Central memory CD8-positive, alpha-beta T cell (primary cell): ENCODE measurements at regions not wholly inside any gene's neighbourhood (a gene's known extent, or its start where the extent isn't known, plus 50 kb on each side); places are given as distances from the start of the nearest gene placed in this dataset.

Experiments
- ATAC-seq: fragments of 150-1000 bp; cut with Tn5 transposase; replicated peaks from 2 replicates; pipeline ENCODE4 v1.10.0; 2022; ENCODE audit warnings: mild to moderate bottlenecking, moderate FRiP score, moderate number of reproducible peaks; ENCODE audit not compliant: poor library complexity, severe bottlenecking; ENCODE audit errors: extremely low read depth
- DNase-seq, 2 donors: peaks; one replicate each; pipeline ENCODE4 v3.0.0; 2021; ENCODE audit warnings: low spot score in 2 of 2
- H3K27ac Mint-ChIP-seq: one replicate; pipeline ENCODE4 v1.8.0; 2022; ENCODE audit warnings: low read depth, mild to moderate bottlenecking, moderate library complexity, mixed read lengths
- H3K27me3 Mint-ChIP-seq: one replicate; pipeline ENCODE4 v1.8.0; 2022; ENCODE audit warnings: mixed read lengths
- H3K36me3 Mint-ChIP-seq: one replicate; pipeline ENCODE4 v1.8.0; 2022; ENCODE audit warnings: mild to moderate bottlenecking, moderate library complexity, mixed read lengths; ENCODE audit not compliant: insufficient read depth
- H3K4me1 Mint-ChIP-seq: one replicate; pipeline ENCODE4 v1.8.0; 2022; ENCODE audit warnings: mixed read lengths
- H3K4me3 Mint-ChIP-seq: one replicate; pipeline ENCODE4 v1.8.0; 2022; ENCODE audit warnings: mild to moderate bottlenecking, moderate library complexity, mixed read lengths
- H3K9me3 Mint-ChIP-seq: one replicate; pipeline ENCODE4 v1.8.0; 2022; ENCODE audit warnings: mixed read lengths

DNA sequence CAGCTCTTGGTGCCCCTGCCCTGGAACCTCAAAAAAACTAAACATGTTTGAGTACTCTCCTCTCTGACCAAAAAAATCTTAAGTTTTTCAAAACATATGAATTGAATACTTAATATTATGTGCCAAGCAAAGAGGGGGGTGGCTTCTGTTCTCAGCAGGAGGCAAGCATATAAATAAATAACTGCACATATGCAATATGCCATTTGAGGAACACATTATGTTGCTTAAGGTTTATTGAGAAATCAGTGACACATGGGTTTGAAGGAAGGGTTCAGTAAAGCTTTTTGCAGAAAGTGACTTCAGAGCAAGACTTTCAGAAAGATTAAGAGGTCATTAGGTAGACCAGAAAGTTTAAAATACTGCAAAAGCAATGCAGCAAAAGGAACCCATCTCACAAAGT is 429.2 kb downstream of the TDRD15 start:
- Mint-ChIP-seq H3K27me3 (no peaks in the 10 kb centered on the region), H3K27ac (no peak overlapping the region), H3K4me3 (no peak overlapping the region), H3K36me3 (no peaks in the 10 kb centered on the region), H3K4me1 (no peaks in the 10 kb centered on the region), H3K9me3 (peaks cover 15% of the 10 kb centered on the region)
- no peak for DNase-seq
- no peak for ATAC-seq

DNA sequence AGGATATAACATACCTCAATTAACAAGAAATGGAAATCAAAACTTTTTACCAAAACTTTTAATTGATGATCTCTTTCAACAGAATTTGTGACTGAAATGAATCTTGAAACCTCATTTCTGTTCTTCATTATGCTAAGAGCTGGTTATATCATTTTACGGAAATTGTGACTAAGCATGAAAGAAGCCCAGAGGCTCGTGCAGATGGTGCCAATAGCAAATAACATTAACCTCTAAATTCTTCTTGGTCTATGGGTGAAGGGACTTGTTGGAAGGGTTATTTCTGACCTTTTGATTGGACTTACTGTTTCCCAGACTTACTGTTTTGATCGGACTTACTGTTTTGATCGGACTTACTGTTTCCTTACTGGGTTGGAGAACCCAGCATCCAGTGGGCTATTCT is 435.6 kb downstream of the TDRD15 start:
- DNase-seq (no peak), ATAC-seq (no peak)
- Mint-ChIP-seq H3K9me3 (no peaks in the 10 kb centered on the region), H3K4me3 (no peak overlapping the region), H3K27me3 (no peaks in the 10 kb centered on the region), H3K27ac (no peak overlapping the region), H3K36me3 (no peaks in the 10 kb centered on the region), H3K4me1 (no peaks in the 10 kb centered on the region)

DNA sequence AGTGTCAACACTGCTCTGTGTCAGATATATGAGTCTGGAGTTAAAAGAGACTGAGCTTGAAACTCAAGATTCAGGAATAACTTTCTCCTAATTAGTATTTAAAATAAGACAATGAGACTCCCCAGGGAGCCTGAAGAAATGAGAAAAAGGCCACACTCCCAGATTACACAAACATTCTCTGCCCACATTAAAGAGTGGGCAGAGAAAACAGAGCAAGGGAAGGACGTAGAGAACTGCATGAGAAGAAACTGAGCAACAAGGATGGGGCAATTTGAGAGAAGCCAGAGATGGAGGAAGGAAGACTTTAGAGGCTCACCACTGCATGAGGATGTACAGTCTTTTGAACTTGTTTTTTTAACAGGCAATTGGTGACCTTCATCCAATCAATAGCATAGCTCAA is 438.2 kb downstream of the TDRD15 start:
- Mint-ChIP-seq H3K4me3 (no peak overlapping the region), H3K27ac (no peak overlapping the region), H3K4me1 (no peaks in the 10 kb centered on the region), H3K36me3 (no peaks in the 10 kb centered on the region), H3K9me3 (no peaks in the 10 kb centered on the region), H3K27me3 (no peaks in the 10 kb centered on the region)
- no peak for DNase-seq
- no peak for ATAC-seq

DNA sequence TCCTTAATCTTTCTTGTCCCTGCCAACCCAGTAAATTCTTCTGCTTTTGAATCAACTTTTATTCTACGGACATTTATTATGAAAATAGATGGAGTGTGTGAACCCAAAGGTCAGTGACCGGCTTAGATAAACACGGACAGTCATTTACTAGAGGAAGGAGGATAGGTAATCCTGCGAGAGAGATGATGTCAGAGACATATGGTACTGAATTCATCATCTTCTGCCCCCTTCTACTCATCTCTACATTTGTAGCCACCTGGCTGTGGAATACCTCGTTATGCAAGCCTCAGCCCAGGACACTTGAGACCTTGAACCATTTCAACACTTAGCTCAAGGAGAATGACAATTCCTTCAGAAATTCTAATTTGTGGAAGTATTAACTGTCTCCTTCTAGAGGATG is 443.6 kb downstream of the TDRD15 start:
- no peak for ATAC-seq

DNA sequence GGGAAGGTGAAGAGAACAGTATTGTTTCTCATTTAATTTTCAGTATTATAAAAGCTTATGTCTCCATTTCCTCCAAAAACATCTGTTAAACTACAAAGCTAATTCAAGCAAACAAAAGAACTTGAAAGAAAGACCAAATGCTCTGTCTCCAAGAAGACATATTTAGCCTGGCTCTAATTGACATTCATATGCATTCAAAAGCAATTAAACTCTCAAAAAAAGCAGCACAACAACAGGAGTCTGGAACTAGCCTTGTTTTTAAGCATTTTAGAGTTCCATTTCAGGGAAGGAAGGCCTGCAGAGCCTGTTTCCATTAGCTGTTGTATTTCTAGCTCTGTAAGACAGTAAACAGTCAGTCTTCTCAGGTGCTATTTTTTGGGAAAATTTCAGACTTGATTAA is 447.9 kb downstream of the TDRD15 start:
- H3K27ac Mint-ChIP-seq, result no peak overlapping the region
- H3K27me3 Mint-ChIP-seq, result no peaks in the 10 kb centered on the region
- no peak overlapping the region for H3K4me3 Mint-ChIP-seq
- H3K9me3 Mint-ChIP-seq, result peaks cover 32% of the 10 kb centered on the region
- H3K36me3 Mint-ChIP-seq, result no peaks in the 10 kb centered on the region
- ATAC-seq (no peak), DNase-seq (no peak)
- H3K4me1 Mint-ChIP-seq, result no peaks in the 10 kb centered on the region

More for the DNA sequence above, 443.6 kb downstream of the TDRD15 start:
- H3K9me3 Mint-ChIP-seq, result peaks cover 15% of the 10 kb centered on the region
- no peak overlapping the region for H3K4me3 Mint-ChIP-seq
- H3K4me1 Mint-ChIP-seq, result no peaks in the 10 kb centered on the region
- H3K27ac Mint-ChIP-seq, result no peak overlapping the region
- no peaks in the 10 kb centered on the region for H3K27me3 Mint-ChIP-seq
- no peaks in the 10 kb centered on the region for H3K36me3 Mint-ChIP-seq
- no peak for DNase-seq

DNA sequence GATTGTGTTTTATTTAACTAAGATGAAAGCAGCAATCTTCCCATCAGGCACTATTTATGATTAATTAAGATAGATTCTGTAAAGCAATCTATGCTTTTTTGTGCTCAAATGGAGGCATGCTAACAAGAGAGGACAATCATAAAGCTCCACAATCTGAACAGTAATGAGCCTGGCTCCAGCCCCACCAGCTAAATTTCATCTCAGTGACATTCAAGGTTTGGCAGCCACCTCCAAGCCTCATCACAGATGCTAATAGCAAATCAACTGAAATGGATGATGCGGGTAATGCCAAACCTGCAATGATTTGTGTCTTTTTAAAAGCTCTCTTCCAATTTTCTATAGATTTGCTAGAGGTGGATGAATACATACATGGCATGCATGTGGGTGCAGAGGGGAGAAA is 456.6 kb downstream of the TDRD15 start:
- peaks cover 24% of the 10 kb centered on the region for H3K9me3 Mint-ChIP-seq
- ATAC-seq (no peak), DNase-seq (no peak)
- no peaks in the 10 kb centered on the region for H3K27me3 Mint-ChIP-seq
- H3K27ac Mint-ChIP-seq, result no peak overlapping the region
- H3K36me3 Mint-ChIP-seq, result no peaks in the 10 kb centered on the region
- no peak overlapping the region for H3K4me3 Mint-ChIP-seq
- H3K4me1 Mint-ChIP-seq, result no peaks in the 10 kb centered on the region

DNA sequence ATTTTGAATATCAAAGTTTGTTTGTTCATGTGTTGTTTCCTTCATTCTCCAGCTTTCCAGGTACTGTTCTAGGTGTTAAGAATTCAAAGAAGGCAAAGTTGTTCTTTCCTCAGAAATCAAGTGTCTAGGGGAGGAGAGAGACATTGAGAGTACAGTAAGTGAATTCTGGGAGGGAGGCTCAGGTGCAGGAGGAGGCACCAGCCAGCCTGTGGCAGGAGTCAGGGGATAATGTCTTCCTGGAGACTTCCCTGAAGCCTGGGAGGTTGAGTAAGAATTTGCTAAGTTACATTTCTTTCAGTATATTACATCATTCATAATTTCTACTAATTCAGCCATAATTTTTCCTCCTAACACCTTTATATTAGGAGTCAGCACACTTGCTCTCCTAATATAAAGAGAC is 462.1 kb downstream of the TDRD15 start:
- peaks cover 11% of the 10 kb centered on the region for H3K9me3 Mint-ChIP-seq
- no peak overlapping the region for H3K27ac Mint-ChIP-seq
- no peaks in the 10 kb centered on the region for H3K36me3 Mint-ChIP-seq
- no peaks in the 10 kb centered on the region for H3K4me1 Mint-ChIP-seq
- DNase-seq, result no peak
- H3K4me3 Mint-ChIP-seq, result no peak overlapping the region
- H3K27me3 Mint-ChIP-seq, result no peaks in the 10 kb centered on the region
- no peak for ATAC-seq

DNA sequence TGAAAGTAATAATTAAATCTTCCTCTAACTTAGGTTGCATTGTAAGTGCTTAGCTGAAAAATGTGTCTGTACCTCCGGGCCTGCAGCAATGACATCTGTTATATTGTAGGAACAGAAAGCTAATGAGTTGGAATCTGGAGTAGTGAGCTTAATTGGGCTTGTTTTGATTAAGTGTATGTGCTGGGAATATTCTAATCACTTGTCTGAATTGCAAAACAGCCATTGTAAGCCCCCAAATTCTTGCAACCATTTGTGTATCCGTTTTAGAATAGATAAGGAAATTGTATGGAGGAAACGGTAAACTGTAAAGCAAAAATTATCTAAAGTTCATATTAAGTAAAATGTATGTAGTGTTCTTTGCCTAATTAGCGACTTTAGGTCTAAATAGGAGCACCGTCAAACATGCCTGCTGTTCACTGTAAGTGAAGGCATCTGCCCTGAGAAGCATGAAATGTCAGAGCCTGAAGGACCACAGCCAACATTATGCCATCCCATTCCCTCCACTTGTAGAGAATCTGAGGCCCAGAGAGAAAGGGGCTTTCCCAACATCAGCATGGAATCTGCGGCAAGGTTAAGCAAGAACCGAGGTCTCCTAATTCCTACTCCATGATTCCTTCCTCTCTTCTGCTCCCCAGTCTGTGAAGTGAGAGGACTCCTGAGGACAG is 466.4 kb downstream of the TDRD15 start:
- Mint-ChIP-seq H3K27me3 (no peaks in the 10 kb centered on the region), H3K4me3 (no peak overlapping the region), H3K36me3 (no peaks in the 10 kb centered on the region), H3K27ac (no peak overlapping the region), H3K9me3 (peaks cover 17% of the 10 kb centered on the region), H3K4me1 (no peaks in the 10 kb centered on the region)
- ATAC-seq (no peak), DNase-seq (no peak)

DNA sequence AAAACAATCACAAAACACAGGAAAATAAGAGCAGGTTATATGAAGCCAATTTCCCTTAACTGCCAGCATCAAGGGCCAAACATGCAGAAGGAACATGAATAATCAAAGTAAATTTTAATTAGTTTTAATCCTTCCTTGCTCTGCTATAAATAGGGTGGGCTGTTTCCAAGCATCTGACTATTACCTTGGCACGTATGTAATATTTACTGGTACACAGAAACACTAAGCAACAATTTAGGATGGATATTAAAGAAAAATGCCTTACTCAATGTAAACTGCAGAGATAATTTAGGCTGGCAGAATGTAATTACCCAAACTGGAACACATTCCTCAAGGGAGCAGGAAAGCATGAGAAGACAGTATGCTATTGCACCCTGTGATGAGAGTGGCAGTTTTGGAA is 468.2 kb downstream of the TDRD15 start:
- Mint-ChIP-seq H3K4me1 (no peaks in the 10 kb centered on the region), H3K9me3 (peaks cover 22% of the 10 kb centered on the region), H3K27ac (no peak overlapping the region), H3K4me3 (no peak overlapping the region), H3K27me3 (no peaks in the 10 kb centered on the region), H3K36me3 (no peaks in the 10 kb centered on the region)
- no peak for DNase-seq
- ATAC-seq, result no peak

DNA sequence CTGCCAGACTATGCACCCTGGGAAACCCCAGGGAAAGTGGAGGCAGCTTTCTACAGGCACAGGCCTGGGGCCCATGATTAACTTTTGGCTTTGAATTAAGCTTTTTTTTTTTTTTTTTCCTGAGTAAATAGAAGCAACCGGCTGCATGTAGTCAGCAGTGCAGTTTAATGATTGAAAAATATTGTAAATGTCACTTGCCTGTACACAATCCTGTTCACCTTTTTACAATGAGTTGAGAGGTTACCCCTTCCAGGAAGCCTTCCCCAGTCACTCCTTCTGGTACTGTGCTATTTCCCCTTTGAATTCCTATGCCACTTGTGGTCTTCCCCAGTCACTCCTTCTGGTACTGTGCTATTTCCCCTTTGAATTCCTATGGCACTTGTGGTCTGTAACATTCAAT is 475.6 kb downstream of the TDRD15 start:
- DNase-seq, result no peak
- H3K9me3 Mint-ChIP-seq, result peaks cover 21% of the 10 kb centered on the region
- H3K36me3 Mint-ChIP-seq, result no peaks in the 10 kb centered on the region
- H3K4me3 Mint-ChIP-seq, result no peak overlapping the region
- ATAC-seq, result no peak
- H3K4me1 Mint-ChIP-seq, result no peaks in the 10 kb centered on the region
- H3K27me3 Mint-ChIP-seq, result no peaks in the 10 kb centered on the region
- no peak overlapping the region for H3K27ac Mint-ChIP-seq

DNA sequence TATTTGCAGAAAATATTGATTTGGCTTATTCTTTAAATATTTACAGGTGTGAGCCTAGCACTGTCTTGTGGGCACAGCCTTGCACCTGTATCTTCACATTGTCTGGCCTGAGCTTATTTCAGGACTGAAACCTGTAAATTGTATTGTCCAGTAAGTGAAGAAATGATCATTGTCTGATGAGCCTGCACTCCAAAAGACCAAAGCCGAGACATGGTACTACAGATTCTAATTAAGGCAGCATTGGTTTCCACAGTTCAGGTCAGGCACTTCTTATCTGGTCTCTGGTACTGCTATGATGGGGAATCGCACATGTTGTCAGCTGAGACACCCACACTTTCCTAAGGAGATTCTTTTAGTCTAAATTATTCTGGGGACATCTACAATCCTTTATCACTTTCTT is 479.0 kb downstream of the TDRD15 start:
- H3K27ac Mint-ChIP-seq, result no peak overlapping the region
- DNase-seq, result no peak
- peaks cover 25% of the 10 kb centered on the region for H3K9me3 Mint-ChIP-seq
- no peaks in the 10 kb centered on the region for H3K36me3 Mint-ChIP-seq
- no peaks in the 10 kb centered on the region for H3K4me1 Mint-ChIP-seq
- no peaks in the 10 kb centered on the region for H3K27me3 Mint-ChIP-seq
- no peak overlapping the region for H3K4me3 Mint-ChIP-seq
- ATAC-seq, result no peak

DNA sequence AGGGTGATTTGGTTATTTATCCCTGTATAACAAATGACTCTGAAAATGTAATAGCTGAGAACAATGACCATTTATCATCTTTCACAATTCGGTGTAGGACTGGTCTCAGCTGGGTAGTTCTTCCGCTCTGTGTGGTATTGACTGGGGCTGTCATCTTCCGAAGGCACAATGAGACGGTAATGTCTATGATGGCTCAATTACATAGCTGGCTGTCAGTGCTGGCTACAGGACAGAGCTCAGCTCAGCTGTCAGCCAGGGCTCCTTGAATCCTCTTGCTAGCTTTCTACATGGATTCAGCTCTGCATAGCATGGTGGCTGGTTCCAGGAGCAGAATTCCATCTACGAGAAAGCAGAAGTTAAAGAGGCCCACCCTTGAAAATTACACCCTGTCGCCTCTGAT is 483.8 kb downstream of the TDRD15 start:
- Mint-ChIP-seq H3K36me3 (no peaks in the 10 kb centered on the region), H3K9me3 (peaks cover 27% of the 10 kb centered on the region), H3K27ac (no peak overlapping the region), H3K27me3 (no peaks in the 10 kb centered on the region), H3K4me1 (no peaks in the 10 kb centered on the region), H3K4me3 (no peak overlapping the region)
- ATAC-seq, result no peak
- no peak for DNase-seq

DNA sequence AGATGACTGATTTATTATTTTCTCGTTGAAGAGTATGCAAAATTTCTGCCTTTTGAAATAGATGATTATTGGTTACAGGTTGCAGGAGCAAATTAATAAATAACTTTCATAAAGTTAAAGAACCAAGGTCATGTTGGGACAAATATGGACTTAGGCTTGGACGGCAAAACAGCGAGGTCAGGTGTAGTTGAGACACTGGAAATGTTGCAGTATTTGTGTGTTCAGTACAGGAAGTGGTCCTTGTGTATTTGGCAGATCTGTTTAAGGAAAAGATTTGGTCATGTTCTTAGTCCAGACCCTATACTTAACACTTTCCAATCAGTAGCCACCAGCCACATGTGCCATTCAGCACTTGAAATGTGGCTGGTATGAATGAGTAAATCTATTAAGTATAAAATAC is 486.5 kb downstream of the TDRD15 start:
- H3K27ac Mint-ChIP-seq, result no peak overlapping the region
- DNase-seq, result no peak
- H3K4me3 Mint-ChIP-seq, result no peak overlapping the region
- H3K36me3 Mint-ChIP-seq, result no peaks in the 10 kb centered on the region
- H3K27me3 Mint-ChIP-seq, result no peaks in the 10 kb centered on the region
- ATAC-seq, result no peak
- no peaks in the 10 kb centered on the region for H3K4me1 Mint-ChIP-seq
- peaks cover 35% of the 10 kb centered on the region for H3K9me3 Mint-ChIP-seq
